ENCODE measurements at regions not wholly inside any gene's neighbourhood (a gene's known extent, or its start where the extent isn't known, plus 50 kb on each side); places are given as distances from the start of the nearest gene placed in this dataset.

DNA sequence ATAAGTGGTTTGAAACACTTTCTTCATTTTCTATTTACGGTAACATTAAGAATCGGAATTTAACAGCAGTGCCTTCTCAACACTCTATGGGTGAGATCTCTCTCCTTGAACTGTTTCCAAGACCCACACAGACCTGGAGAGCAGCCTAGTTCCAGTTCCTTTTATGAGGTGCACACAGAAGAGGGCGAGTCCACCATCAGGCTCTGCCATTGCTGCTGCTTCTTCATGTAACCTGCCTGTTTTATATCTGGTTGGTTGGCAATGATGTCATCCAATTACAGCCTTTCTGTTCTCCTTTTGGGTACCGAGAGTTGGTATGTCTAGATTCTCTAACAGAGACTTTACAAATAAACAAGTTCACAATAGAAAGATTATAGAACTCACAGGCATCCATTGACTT, 225.7 kb downstream of the UTP18 start:
- no peak for DNase-seq (ENCODE audit: low read depth in 4 of 4, low spot score in 3 of 4)

DNA sequence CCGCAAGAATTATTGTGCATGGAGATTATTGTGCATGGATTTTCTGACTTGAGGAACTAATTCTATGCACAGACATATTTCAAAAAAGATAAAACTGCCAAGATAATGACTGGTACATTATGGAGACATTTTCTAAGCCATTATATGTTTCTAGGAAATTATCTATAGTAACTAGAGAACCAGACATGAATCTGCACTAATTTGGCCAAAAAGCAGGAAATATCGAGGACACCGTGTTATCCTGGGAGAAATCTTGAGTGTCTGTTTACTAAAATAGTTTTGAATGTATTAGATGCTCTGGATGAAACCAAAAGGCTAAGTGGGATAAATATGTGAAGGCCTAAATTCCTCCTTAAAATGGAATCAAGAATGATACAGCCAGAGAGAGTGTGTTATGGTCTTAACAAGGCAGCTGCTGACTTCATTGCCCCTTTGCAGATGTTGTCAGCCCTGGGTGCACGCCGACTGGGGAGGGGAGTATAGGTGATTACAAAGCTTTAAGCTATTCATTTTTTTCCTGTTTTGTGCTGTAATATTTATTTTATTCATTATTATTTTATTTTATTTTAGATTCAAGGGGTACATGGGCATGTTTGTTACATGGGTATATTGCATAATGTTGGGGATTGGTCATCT, 226.7 kb downstream of the UTP18 start:
- no peak for DNase-seq (ENCODE audit: low read depth in 4 of 4, low spot score in 3 of 4)

DNA sequence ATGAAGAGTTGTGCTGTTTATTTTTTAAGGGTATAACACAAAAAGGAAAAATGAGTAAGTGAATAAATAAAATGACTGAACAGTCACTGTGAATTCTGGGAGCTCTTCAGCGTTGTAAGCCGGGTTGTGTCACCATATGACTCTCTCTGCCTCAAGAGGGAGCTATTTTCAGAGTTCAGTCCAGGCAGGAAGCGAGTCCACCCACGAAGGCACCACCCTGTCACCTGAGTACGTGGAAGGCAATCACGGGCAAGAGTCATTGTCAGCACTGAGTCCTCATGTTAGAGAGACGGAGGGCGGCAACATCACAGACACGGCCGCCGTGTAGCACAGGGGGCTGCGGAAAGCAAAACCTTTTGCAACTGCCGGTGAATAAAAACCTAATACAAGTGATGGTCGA, 227.6 kb downstream of the UTP18 start:
- DNase-seq (ENCODE audit: low read depth in 4 of 4, low spot score in 3 of 4) = peak in 1 of 4 donors; percentile 11

GRCh38 chr17:51491416-51491815, 231.1 kb downstream of the UTP18 start:
- no peak for DNase-seq (ENCODE audit: low read depth in 4 of 4, low spot score in 3 of 4)

DNA sequence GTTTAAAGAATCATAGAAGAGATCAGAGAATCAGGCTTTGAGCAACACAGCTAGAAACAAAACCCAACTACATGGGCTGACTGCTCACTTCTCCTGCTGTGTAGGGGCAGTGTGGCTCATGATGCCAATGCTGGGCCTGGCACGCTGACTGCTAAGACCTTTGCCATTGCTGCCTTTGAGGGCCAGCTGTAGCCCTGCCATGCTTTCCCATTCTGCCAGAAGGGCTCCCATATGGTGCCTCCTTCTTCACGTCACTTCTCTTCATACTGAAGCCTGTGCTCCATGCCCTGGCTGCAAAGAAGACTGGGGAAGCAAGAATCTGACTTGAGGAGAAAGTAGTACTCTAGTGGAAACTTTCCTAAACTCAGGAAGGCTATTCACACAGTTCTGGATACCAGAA, 232.9 kb downstream of the UTP18 start:
- DNase-seq (ENCODE audit: low read depth in 4 of 4, low spot score in 3 of 4) = no peak

DNA sequence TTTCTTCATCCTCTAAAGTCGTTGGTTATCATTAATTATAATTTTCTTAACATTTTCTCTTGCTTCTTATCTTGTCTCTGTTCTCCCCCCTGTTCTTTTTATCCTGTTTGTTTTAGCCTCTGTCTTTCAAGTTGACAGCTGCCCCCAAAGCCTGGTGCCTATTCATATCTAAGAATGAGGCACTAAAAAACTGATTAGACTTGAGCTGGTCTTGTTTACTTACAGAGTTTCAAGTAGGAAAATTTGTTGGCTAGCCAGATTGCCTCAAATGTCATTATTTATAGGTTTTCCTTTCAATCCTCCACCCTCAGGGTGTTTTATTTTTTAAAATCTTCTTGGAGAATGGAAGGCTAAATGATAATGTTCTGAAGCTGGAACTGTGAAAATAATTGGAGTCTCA, 236.0 kb downstream of the UTP18 start:
- no peak for DNase-seq (ENCODE audit: low read depth in 4 of 4, low spot score in 3 of 4)

- DNase-seq (ENCODE audit: low read depth in 4 of 4, low spot score in 3 of 4) = no peak
Measured at GRCh38 chr17:51499897-51500296, 239.6 kb downstream of the UTP18 start.

DNA sequence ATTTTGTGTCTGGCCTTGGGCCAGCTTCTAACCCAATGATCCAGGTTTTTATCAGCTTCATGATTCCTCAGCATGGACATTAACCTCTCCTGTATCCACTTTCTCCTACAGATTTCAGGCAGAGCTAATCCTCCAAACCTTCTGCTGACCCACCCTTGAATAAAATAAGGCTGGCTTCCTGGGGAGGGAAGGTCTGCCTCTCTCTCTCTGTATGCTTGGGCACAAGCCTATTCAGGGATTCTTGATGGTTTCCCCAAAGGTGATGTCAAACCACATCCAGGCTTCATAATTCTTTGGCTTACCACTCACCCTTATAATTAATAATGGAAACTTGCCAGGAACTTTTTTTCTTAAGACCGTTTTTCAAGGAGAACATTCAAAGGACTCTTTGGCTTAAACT, 240.1 kb downstream of the UTP18 start:
- no peak for DNase-seq (ENCODE audit: low read depth in 4 of 4, low spot score in 3 of 4)

GRCh38 chr17:51505450-51505849, 245.1 kb downstream of the UTP18 start:
- DNase-seq (ENCODE audit: low read depth in 4 of 4, low spot score in 3 of 4) = no peak

DNA sequence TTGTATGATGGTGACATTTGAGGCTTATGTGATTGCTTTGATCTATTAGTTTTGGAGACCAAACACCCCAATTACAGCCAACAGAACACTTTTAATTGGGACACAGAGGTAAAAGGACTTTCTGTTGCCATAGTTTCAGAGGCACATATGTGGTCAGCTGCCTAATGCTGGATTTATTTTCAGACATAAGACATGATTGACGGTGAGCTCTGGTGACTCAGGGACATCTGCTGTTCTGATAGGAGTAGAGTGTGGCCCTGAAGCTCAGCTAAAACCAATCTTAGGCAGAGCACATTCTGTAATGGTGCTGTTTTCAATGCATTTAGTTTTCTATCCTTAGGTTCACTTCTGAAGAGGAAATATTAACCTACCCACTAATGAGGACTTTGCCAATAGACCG, 247.1 kb downstream of the UTP18 start:
- DNase-seq (ENCODE audit: low read depth in 4 of 4, low spot score in 3 of 4) = no peak

- no peak for DNase-seq (ENCODE audit: low read depth in 4 of 4, low spot score in 3 of 4)
Measured at GRCh38 chr17:51508048-51508447, 247.7 kb downstream of the UTP18 start.

- DNase-seq (ENCODE audit: low read depth in 4 of 4, low spot score in 3 of 4) = no peak
Measured at GRCh38 chr17:51510940-51511339, 250.6 kb downstream of the UTP18 start.

DNA sequence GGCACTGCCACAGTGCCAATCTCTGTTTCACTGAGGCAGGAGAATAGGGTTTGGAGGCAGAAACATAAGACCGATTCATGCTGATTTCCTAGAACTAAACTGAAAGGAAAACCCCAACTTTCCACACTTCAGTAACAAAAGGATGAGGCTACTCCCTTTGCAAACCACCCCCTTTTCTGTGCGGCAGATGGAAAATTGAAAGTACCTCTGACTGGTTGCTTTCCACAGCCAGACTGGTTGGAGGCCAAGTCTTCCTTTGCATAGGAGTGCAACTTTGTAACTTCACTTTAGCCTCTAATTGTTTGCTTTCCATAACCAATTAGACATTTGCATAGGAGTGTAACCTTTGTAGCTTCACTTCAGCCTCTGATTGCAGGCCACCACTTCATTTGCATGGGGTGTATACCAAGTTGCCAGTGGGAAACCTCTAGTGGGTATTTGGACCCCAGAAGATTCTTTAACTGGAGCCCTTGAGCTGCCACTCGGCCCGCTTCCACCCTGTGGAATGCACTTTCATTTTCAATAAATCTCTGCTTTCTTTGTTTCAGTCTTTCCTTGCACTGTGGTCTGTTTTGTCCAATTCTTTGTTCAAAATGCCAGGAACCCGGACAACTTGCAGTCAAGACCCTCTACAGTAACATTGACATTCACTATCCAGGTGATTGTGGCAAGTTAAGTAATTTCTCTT, 252.0 kb downstream of the UTP18 start:
- no peak for DNase-seq (ENCODE audit: low read depth in 4 of 4, low spot score in 3 of 4)

GRCh38 chr17:51516924-51517323, 256.6 kb downstream of the UTP18 start:
- DNase-seq (ENCODE audit: low read depth in 4 of 4, low spot score in 3 of 4) = no peak

DNA sequence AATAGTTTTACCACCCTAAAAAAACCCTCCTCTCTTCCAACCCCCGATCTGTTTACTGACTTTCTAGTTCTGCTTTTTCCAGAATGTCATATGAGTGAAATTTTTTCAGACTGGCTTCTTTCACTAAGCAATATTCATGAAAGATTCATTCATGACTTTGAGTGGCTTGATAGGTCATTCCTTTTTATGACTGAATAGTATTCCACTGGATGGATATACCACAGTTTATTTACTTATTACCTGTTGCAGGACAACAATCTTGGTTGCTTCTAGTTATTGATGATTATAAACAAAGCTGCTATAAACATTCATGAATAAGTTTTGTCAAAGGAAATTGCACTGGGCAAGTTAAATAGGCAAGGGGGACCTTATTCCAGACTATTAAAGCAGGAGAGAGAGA, 264.2 kb downstream of the UTP18 start:
- DNase-seq (ENCODE audit: low read depth in 4 of 4, low spot score in 3 of 4) = no peak

GRCh38 chr17:51526507-51526906, 266.2 kb downstream of the UTP18 start:
- no peak for DNase-seq (ENCODE audit: low read depth in 4 of 4, low spot score in 3 of 4)

GRCh38 chr17:51527225-51527982, 267.1 kb downstream of the UTP18 start:
- no peak for DNase-seq (ENCODE audit: low read depth in 4 of 4, low spot score in 3 of 4)

GRCh38 chr17:51528111-51528510, 267.8 kb downstream of the UTP18 start:
- no peak for DNase-seq (ENCODE audit: low read depth in 4 of 4, low spot score in 3 of 4)

DNA sequence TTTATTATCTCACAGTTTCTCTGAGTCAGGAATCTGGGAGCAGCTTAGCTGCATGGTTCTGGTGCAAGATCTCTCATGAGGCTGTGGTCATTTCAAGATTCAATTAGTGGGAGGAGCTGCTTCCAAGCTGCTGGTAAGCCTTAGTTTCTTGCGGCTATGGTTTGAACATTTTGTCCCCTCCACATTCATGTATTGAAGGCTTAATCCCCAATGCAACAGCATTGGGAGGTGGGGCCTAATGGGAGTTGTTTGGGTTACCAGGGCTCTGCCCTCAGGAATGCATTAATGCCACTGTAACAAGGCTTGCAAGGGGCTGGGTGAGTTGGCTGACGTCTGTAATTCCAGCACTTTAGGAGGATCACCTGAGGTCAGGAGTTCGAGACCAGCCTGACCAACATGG, 272.9 kb downstream of the UTP18 start:
- no peak for DNase-seq (ENCODE audit: low read depth in 4 of 4, low spot score in 3 of 4)

- no peak for DNase-seq (ENCODE audit: low read depth in 4 of 4, low spot score in 3 of 4)
Measured at GRCh38 chr17:51533821-51534220, 273.5 kb downstream of the UTP18 start.

DNA sequence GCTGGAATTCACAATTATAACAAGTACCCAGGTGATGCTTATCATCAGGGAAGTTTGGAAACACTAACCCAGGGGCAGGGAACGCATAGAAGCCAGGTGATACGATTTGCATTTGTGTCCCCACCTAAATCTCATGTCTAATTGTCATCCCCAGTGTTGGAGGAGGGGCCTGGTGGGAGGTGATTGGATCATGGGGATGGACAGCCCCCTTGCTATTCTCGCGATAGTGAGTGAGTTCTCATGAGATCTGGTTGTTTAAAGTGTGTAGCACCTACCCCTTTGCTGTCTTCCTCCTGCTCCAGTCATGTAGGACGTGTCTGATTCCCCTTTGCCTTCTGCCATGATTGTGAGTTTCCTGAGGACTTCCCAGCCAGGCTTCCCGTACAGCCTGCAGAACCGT, 276.3 kb downstream of the UTP18 start:
- DNase-seq (ENCODE audit: low read depth in 4 of 4, low spot score in 3 of 4) = no peak

DNA sequence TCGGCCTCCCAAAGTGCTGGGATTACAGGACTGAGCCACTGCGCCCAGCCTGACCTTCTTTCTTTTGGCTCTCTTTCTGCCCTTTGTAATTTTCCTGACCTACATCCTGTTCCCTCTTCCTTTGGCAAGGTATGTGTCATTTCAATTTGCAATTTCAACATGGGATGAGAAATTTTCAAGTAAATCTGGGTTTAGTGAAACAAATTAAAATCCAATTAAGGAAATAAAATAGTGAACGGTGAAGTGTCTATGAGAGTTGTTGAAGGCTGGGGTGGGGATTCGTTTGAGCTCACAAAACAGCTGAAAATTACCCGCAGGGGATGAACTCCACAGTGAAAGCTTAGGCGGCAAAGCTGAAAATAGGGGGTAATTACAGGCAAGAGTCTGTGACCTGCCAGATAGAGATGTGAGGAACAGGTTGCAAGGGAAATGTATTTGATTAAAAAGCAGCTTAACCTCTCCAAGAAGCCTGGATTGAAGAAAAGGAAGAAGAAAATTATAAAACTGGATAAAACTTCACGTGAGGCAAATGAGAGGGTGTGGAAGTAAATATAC, 277.7 kb downstream of the UTP18 start:
- no peak for DNase-seq (ENCODE audit: low read depth in 4 of 4, low spot score in 3 of 4)
